Osteoblast (primary cell): ENCODE measurements at regions not wholly inside any gene's neighbourhood (a gene's known extent, or its start where the extent isn't known, plus 50 kb on each side); places are given as distances from the start of the nearest gene placed in this dataset.

Source experiments
- DNase-seq: peaks from one replicate; pipeline ENCODE4 v3.0.0; 2011; ENCODE audit warnings: low spot score, mixed read lengths; ENCODE audit not compliant: insufficient read length; ENCODE audit errors: missing footprints
- H2AFZ ChIP-seq: 2 replicates; pipeline ENCODE4 v1.6.0; 2011; ENCODE audit warnings: mild to moderate bottlenecking, low read length
- H3K27ac ChIP-seq: 2 replicates; pipeline ENCODE4 v1.5.1; 2011; ENCODE audit warnings: mild to moderate bottlenecking, low read depth, low read length, moderate library complexity
- H3K27me3 ChIP-seq: 2 replicates; pipeline ENCODE4 v1.6.0; 2012; ENCODE audit warnings: mild to moderate bottlenecking, control low read depth, inconsistent platforms, low read length, moderate library complexity; ENCODE audit not compliant: insufficient read depth
- H3K36me3 ChIP-seq: 2 replicates; pipeline ENCODE4 v1.5.1; 2011; ENCODE audit warnings: mild to moderate bottlenecking, low read length, control low read depth, moderate library complexity; ENCODE audit not compliant: insufficient read depth
- H3K4me1 ChIP-seq: 2 replicates; pipeline ENCODE4 v1.5.1; 2011; ENCODE audit warnings: mild to moderate bottlenecking, low read length, control low read depth, moderate library complexity; ENCODE audit not compliant: insufficient read depth
- H3K4me2 ChIP-seq: 2 replicates; pipeline ENCODE4 v1.6.0; 2011; ENCODE audit warnings: mild to moderate bottlenecking, low read length; ENCODE audit not compliant: insufficient read depth
- H3K4me3 ChIP-seq: fragments of 200-600 bp; sonication (generic); 3 replicates; pipeline ENCODE4 v1.5.1; 2012; ENCODE audit warnings: mild to moderate bottlenecking, low read length, inconsistent platforms; ENCODE audit not compliant: insufficient read depth
- H3K79me2 ChIP-seq: 2 replicates; pipeline ENCODE4 v1.6.0; 2012; ENCODE audit warnings: mild to moderate bottlenecking, low read length, control low read depth, inconsistent platforms; ENCODE audit not compliant: insufficient read depth
- H3K9me3 ChIP-seq: 2 replicates; pipeline ENCODE4 v1.5.1; 2011; ENCODE audit warnings: low read depth, low read length, control low read depth
- H4K20me1 ChIP-seq: 2 replicates; pipeline ENCODE4 v1.6.0; 2012; ENCODE audit warnings: mild to moderate bottlenecking, low read length, control low read depth; ENCODE audit not compliant: insufficient read depth
- CTCF ChIP-seq: IDR thresholded peaks from 2 replicates; pipeline ENCODE4 v1.5.1; 2011; ENCODE audit warnings: mild to moderate bottlenecking, low read depth, low read length, moderate library complexity; ENCODE audit errors: extremely low read depth

- H3K4me1 ChIP-seq, result no peaks in the 10 kb centered on the region
- no peaks in the 10 kb centered on the region for H4K20me1 ChIP-seq
- H3K4me2 ChIP-seq, result no peak overlapping the region
- no peaks in the 10 kb centered on the region for H3K9me3 ChIP-seq
- no peak overlapping the region for H3K27ac ChIP-seq
- H3K36me3 ChIP-seq, result no peaks in the 10 kb centered on the region
- no peak for TF ChIP-seq CTCF
- DNase-seq, result no peak
- H3K27me3 ChIP-seq, result no peaks in the 10 kb centered on the region
- no peaks in the 10 kb centered on the region for H3K79me2 ChIP-seq
- H3K4me3 ChIP-seq, result no peak overlapping the region
- no peak overlapping the region for H2AFZ ChIP-seq
These were observed 90.9 kb upstream of the LDB2 start for GRCh38 chr4:16989371-16989770.

GRCh38 chr4:16988814-16989213 is 90.4 kb upstream of the LDB2 start:
- Histone ChIP-seq H3K27me3 (no peaks in the 10 kb centered on the region), H4K20me1 (no peaks in the 10 kb centered on the region), H2AFZ (no peak overlapping the region), H3K27ac (no peak overlapping the region), H3K79me2 (no peaks in the 10 kb centered on the region), H3K4me3 (no peak overlapping the region), H3K4me2 (no peak overlapping the region), H3K36me3 (no peaks in the 10 kb centered on the region), H3K4me1 (no peaks in the 10 kb centered on the region), H3K9me3 (no peaks in the 10 kb centered on the region)
- TF ChIP-seq CTCF, result no peak
- no peak for DNase-seq

- DNase-seq, result no peak
- Histone ChIP-seq H3K9me3 (no peaks in the 10 kb centered on the region), H4K20me1 (no peaks in the 10 kb centered on the region), H3K79me2 (no peaks in the 10 kb centered on the region), H2AFZ (no peak overlapping the region), H3K27ac (no peak overlapping the region), H3K4me2 (no peak overlapping the region), H3K4me1 (peaks cover 3% of the 10 kb centered on the region), H3K36me3 (no peaks in the 10 kb centered on the region), H3K27me3 (no peaks in the 10 kb centered on the region), H3K4me3 (no peak overlapping the region)
- TF ChIP-seq CTCF, result no peak
These were observed 78.6 kb upstream of the LDB2 start for GRCh38 chr4:16977081-16977480.

GRCh38 chr4:16969696-16970135 is 71.3 kb upstream of the LDB2 start:
- no peak for DNase-seq
- Histone ChIP-seq H2AFZ (no peak overlapping the region), H3K9me3 (no peaks in the 10 kb centered on the region), H3K27me3 (no peaks in the 10 kb centered on the region), H3K4me1 (peaks cover 13% of the 10 kb centered on the region), H3K27ac (no peak overlapping the region), H3K4me2 (no peak overlapping the region), H3K79me2 (no peaks in the 10 kb centered on the region), H3K36me3 (no peaks in the 10 kb centered on the region), H4K20me1 (no peaks in the 10 kb centered on the region), H3K4me3 (no peak overlapping the region)
- TF ChIP-seq CTCF, result no peak
